Embryonic facial prominence (tissue), 1 donor: ENCODE measurements at regions not wholly inside any gene's neighbourhood (a gene's known extent, or its start where the extent isn't known, plus 50 kb on each side); places are given as distances from the start of the nearest gene placed in this dataset.
"Not testable (repeated sequence)": the region's sequence is repeated elsewhere in the genome, so short reads cannot be mapped to it uniquely, and the experiment has no call there.

Experiments used
- DNase-seq: peaks from one replicate; pipeline ENCODE4 v3.0.0-alpha.2; 2016; ENCODE audit errors: extremely low spot score

DNA sequence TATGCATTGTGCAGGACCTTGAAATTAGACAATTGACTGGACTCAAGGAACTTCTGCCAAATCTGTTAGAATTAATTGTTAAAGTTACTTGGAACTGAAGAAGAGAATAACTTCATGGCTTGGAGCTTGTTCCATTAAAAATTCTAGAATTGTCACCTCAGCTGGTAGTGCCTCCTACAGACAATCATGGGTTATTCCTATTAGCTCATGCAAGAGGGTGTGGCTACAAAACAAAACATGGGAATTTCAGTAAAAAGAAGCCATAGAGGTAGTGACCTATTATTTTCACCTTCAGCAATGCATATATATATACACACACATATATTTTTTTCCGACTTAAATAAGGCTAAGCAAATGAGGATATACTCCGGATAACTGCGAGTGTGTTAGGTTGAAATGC lies 181.9 kb upstream of the DTNA start:
- no peak for DNase-seq

DNA sequence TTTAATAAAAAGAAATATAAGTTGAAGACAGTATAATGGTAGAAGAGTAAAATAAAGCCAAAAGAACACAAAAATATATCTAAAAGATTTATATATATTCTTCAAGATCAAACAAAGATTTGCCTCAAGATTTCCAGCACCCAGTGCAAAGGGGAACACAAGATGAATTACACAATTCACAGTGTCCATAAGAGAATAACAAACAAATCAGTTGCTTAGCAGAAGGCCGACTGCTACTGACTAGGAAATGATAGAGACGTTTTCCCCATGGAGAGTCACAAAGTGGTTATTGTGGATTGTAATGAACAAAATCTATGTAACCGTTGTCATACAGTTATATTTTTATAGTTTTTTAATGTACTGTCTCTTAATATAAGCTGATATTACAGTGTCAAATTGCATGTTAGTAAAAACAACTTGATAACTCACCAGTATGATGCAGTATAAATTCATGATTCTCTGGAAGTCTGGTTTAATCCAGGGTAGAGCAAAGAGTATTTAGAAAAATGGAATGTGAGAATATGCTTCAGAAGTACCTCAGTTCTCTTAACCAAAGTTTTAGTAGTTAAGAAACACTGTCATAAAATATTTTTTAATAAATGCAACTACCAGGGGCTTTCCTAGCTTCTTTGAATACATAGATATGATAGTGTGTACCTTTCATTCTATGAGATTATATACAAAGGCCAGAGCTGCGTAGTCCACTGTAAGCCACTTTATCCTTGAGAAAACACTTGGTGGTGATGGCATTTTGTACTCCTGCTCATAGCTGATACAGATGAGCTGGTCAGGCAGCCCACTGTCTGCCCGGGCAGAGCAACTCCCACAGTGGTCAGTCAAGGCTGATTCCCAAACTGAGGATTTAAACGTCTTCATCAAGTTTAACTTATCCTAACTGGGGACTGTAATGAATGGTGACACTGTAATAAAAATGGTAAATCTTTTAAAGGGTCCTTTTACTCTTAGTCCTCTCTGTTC lies 180.5 kb upstream of the DTNA start:
- no peak for DNase-seq

DNA sequence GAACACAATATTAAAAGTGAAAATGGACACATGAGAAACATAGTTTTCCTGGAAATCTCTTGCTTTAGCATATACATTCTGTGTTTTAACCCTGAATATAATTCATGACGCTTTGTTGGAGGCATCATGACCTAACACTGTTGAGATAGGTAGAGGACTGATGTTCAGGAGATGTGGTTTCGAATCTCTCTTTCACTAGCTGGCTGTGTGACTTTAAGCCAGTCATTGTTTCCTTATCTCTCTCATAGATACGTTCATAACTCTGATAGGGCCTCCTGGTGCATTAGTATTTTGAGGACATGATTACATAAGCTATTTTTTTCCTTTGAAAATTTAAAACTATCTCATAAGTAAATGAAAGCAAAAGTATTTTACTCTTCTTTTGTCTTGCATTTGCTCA lies 179.0 kb upstream of the DTNA start:
- no peak for DNase-seq

DNA sequence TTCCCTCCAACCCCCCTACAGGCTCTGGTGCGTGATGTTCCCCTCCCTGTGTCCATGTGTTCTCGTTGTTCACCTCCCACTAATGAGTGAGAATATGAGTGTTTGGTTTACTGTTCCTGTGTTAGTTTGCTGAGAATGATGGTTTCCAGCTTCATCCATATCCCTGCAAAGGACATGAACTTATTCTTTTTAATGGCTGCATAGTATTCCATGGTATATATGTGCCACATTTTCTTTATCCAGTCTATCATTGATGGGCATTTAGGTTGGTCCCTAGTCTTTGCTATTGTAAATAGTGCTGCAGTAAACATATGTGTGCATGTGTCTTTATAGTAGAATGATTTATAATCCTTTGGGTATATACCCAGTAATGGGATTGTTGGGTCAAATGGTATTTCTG lies 175.5 kb upstream of the DTNA start:
- DNase-seq: not testable (repeated sequence)

DNA sequence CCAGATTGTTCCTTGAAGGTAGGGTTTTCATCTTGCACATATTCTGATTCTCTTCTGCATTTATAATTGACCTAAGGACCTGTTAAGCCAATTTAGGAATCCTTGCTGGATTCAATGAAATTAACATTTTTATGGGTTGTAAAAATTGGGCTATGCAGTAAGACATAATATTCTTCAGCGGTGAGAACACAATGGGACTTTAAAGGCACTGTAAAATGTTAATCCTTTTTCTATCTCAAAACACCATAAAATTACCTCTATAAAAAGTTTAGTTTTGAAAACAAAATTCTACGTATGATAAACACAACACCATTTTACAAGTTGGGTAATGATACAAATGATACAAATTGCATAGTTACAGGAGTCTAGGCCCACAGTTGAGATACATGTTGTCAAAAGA lies 169.2 kb upstream of the DTNA start:
- no peak for DNase-seq

DNA sequence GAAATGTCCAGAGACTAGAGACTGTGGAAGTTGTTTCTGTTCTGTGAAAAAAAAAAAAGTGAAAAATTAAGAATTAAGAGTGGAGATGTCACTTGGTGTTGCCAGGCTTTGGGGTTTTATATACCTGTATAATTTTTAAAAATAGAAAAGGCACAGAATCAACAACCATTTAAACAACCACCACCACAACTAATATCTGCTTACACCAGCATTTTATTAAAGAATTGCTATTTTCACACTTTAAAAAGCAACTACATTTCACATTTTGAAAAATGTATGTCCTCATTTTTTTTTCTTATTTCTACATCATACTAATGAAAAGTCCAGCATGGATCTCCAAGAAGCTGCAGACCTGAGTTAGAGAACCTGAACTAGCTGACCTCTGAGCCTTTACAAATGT lies 167.5 kb upstream of the DTNA start:
- DNase-seq: no peak

DNA sequence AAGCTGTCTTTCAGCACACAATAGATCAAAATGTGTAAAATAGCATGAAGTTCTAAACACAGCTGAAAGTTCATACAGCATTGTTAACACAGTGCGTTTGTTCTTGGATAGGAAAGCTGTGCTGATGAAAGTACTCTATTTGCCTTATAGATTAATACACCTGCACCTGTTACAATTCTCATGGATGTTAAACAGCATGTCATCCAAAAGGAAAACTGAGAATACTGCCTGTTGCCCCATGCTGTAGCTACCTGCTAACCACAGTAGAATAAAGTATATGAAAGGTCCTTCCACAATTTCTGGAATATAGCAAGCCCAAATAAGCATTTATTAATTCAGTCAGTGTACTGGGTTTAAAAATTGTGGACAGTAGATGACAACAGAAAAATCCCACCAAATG lies 166.7 kb upstream of the DTNA start:
- DNase-seq: no peak

DNA sequence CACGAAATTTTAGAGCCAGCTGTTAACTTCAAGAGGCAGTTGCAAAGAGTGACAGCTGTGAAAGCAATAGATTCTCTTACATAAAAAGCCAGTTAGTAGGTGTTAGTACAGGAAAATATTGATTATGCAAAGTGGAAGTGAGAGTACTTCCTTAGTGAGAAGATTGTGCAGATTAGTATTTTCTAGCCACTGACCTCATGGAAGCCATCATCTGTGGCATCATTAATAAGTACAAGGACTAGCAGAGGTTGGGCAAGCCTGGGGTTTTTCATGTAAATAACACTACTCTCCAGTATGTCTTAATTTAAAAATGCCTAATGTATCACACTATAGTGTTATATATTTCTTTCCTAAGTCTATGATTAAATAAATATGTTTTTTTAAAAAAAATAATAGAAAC lies 166.2 kb upstream of the DTNA start:
- DNase-seq: no peak

DNA sequence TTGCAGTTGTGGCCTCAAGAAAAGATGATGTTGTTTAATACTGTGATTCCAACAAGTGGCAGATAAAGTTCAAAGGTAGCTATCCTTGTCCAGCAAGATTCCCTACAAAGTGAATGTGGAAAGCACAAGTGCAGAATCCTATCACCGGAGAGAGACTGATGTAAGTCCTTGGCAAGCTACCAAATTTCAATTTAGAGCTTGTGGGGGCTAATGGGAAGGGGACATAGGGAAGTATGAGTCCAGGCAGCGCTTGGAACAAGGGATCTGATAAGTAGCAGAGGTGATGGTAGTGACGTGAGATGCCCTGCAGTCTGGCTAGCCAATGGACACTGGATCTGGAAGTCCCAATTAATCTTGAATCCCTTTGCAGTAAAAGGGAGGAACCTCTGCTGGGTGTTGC lies 165.2 kb upstream of the DTNA start:
- DNase-seq: no peak

DNA sequence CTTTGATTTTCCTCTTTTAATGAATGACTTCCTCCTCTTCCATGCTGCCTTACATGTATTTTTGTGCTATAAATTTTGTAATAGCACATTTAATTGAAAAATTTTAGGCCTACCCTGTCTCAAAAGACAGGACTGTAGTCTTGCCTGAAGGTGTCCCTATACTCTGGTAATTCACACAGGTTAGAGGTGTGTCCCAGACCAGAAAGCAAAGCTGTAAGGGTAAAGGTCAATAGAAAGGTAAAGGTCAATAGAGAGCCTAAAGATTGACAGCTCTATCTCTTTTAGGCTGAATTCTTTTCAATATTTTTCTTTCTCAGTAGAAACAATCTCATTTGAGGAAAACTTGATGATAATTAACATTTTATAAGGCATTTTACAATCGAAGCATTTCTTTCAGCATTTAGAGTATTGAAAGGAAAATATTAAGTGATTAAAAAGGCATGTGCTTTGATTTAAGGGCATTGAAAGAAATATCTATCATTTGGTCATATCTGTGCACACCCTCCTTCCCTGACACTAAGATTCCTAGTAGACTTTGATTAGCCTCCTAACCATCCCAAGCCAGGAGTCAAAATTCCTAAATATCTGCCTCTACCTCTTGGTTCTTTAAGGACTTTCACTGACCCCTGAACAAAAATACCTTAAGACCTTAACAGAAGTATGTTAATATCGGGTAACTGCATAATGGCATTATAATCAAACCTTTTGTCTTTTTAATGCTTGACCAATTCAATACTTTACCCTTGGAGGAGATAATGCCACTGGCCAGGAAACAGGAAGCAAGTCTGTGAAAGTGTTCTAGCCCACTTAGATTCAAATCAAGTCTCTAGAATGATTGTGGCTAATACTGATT lies 161.8 kb upstream of the DTNA start:
- DNase-seq: no peak

DNA sequence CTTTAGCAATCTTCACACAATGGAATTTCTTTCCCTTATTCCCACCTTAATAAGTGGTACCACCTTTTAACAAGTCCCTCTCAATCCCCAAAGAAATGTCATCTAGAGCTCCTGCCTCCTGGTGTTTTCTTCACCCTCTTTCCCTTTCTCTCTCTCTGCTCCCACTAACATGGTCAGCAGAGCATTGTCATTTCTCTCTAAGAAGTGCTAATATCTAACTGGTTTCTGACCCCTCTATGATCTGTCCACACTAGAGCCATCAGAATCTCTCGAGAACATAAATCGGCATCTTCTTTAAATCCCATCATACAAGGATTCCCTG lies 161.2 kb upstream of the DTNA start:
- no peak for DNase-seq

DNA sequence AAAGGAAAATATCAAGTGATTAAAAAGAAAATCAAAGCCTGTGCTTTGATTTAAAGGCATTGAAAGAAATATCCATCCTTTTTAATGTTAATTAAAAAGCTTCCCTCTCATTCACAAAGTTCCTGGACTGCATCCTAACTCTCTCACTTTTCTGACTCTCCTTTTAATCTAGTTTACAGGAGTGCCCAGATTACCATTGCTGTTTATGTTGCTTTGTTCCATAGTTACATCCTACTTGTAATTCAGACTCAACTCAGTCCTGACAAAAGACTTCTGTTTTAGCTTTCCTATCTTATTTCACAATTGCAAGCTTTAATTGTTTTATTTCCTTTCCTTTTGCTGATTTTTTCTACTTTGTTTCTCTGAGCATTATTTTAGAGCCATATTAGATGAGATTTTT lies 160.7 kb upstream of the DTNA start:
- DNase-seq: no peak

DNA sequence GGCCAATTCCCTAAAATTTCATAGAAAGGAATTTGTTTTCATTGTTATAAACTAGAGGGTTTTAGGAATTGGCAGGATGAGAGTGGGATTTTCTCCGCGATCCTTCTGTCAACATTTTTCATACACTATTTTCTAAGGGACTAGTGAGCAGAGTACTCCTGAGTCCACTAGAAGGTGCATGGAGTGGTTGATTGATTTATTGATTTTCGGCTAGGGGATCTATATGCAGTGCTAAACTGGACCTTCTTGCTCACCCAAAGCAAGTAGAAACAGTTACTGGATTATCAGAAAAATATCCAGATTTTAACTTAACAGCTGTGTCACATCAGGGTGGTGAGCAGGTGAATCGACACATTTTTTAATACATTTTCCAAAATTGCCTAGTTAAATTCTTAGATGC lies 159.9 kb upstream of the DTNA start:
- no peak for DNase-seq

DNA sequence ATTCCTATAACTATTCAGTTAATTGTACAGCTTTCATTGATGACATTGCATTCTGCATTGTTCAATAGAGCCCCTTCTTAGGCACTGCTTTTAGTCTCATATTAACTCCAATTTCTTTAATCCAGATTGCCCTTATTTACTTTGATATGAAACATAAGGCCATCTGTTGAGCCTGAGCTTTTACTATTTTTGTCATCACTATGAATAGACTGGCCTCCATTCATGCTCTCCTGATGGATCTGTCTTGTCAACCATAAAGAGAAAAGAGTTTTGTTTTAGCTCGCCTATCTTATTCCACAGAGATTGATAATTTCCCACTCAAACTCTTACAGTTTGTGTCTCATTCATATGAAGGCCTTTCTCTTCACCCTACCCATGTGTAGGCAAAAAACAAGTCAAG lies 159.2 kb upstream of the DTNA start:
- DNase-seq: no peak

DNA sequence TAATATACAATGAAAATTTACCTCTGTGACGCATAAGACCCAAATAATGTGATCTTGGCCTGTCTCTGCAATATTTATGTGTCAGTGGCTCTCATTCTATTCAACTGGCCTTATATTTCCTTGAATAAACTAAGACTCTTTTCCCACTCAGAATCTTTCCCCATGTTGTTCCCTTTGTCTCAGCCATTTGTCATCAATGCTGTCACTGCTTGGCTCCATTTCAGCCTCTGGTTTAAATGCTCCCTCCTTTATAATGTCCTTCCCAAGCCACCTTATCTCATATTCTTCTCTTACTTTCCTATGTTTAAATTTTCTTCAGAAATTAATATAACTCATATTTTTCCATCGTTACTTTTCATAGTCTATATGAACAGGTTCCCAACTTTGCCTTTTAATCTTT lies 158.3 kb upstream of the DTNA start:
- DNase-seq: no peak

DNA sequence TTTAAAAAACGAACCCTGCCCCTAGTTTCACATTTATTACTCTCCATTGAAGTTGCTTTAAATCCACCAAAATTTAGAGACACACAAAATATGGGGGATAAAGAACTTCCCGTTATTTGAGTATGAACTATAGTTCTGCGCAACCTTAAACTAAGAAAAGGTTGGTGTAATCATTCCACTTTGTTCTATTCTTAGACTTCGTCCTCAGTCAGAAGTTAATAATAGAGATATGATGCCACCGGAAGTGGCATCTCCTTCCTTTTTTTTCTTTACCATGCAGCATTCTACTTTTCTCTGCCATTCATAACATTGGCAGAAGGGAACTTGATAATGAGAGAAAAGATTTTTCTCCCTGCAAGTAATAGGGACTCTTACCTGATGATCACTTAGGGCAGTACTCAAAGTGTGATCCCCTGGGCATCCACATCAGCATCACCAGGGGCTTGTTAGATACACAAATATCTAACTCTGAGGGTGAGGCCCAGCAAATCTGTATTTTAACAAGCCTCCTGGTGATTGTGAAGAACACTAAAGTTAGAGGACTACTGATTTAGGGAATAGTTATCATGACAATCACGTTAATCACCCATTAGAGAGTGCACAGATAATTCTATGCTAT lies 147.7 kb upstream of the DTNA start:
- DNase-seq: no peak

DNA sequence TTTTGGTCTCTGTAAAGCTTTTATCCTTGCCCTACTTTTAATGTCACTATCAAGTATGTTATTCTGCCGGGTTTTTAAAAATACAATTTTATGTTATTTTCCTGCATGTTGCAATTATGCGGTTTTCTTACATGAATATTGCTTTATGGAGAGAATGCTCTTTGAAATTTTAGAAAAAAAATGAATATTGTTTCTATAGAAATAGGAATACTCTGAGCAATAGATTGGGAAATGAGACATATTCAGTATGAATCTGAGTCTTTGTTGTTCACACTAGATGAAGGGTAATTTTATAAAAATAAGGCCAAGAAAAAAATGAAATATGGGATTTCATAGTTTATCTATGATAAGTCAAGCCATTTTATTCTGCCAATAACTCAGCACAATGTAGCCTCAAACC lies 142.2 kb upstream of the DTNA start:
- DNase-seq: no peak

DNA sequence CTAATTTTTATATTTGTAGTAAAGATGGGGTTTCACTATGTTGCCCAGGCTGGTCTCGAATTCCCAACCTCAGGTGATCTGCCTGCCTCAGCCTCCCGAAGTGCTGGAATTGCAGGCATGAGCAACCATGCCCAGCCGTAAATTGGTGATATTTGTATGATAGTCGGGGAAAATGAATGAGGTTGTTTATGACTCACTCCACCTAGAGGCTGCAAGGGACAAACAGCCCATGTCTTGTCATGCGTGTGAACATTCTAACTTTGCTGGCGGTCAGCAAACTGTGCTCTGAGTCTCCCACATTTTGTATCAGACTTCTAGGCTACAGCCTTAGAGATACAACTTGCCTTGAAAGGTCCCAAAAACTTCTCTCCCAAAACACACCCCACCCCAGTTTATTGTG lies 133.5 kb upstream of the DTNA start:
- no peak for DNase-seq

DNA sequence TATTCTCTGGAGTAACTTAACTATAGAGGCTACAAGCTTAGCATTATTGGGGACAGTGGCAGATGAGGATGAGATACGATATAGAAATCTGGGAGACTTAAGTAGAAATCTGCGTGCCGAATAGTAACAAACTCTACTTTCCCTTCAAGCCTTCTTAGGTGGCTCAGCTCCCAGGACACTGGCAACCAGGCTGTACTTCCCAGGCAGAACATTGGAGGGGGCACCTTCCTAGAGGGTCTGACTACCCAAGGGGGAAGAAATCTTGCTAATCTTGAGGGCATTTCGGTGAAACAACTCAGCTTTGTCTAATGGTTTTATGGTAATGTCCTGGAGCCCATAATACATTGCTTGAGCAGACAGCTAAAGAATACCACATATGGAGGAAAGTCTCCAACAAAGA lies 126.2 kb upstream of the DTNA start:
- no peak for DNase-seq

DNA sequence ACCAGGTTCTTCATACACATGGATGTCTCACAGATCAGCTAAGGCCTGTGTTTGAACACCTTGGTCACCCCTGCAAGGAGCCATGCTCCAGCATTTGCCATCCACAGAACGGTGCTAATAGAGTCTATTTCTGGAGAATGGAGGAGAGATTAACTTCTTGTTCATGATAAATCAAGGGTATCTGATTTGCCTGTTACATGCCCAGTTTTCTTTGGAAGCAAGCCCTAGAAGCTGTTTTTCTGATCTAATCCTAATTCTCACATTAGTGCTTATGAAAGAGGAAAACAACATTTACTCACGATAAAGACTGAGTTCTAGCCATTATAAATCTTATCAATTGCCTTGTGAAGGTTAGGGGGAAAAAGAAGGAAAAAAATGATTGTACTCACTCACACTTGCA lies 119.6 kb upstream of the DTNA start:
- no peak for DNase-seq

DNA sequence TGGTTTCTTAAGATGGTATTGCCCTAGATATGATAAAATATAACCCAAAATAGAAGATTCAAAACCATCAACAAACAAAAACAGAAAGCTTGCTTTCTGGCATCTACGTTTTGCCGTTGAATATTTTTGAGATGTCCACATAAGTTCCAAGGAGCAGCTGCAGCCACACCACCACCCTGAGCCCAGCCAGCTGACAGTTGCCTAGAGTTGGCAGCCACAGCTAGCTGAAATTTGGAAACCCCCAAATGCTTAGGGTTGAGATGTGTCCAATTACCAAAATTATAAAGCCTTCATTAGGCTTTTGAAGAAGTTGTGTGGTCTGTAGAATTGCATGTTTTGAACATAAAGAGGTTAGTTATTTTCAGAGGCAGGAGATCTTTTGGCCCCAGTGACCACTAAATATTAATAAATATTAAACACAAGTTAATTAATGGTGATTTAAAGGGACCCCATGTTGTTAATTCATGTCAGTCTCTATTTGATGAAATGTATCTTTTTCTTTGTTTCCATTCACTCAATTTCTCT lies 118.1 kb upstream of the DTNA start:
- no peak for DNase-seq

DNA sequence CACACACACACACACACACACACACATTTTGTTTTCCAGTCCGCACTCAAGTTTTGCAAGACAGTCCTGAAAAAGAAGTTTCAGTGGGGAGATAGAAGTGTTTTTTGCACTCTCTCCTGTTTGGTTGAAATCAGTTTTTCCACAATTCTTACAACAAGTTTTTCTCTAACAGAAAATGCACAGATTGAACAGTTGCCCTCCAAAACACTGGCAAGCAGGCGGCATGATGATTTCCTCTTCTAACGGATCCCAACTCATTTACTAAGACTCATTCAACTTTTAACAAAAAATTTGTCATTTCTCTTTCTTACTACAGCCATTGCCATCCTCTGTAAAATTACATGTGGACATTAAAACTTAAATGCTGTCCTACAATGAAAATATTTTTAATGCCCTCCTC lies 117.6 kb upstream of the DTNA start:
- DNase-seq: no peak
